OCI-LY3 (cell line): ENCODE measurements at regions not wholly inside any gene's neighbourhood (a gene's known extent, or its start where the extent isn't known, plus 50 kb on each side); places are given as distances from the start of the nearest gene placed in this dataset.
A peak's percentile ranks its signal among the peaks of the same experiment; 100 is the strongest.
"Not testable (repeated sequence)": the region's sequence is repeated elsewhere in the genome, so short reads cannot be mapped to it uniquely, and the experiment has no call there.

Experiments
- H2AFZ ChIP-seq: fragments of 200-600, 300-600 bp; shearing (Covaris generic); 2 replicates; pipeline ENCODE4 v1.6.0; 2014; ENCODE audit warnings: antibody characterized with exemption, low read depth, low read length
- H3K27ac ChIP-seq: fragments of 200-600, 300-600 bp; sonication (generic); 2 replicates; pipeline ENCODE4 v1.5.1; 2014; ENCODE audit warnings: mild to moderate bottlenecking, low read length, moderate library complexity, mixed read lengths
- H3K27me3 ChIP-seq: fragments of 200-600, 300-600 bp; sonication (generic); 2 replicates; pipeline ENCODE4 v1.6.1; 2014; ENCODE audit warnings: low read depth, low read length, mixed read lengths
- H3K36me3 ChIP-seq: fragments of 200-600, 300-600 bp; sonication (generic); replicated peaks from 2 replicates; pipeline ENCODE3; 2014; ENCODE audit warnings: low read depth, low read length, mixed read lengths
- H3K4me1 ChIP-seq: fragments of 300-600, 200-600 bp; sonication (generic); 2 replicates; pipeline ENCODE4 v1.6.1; 2014; ENCODE audit warnings: low read length, mixed read lengths
- H3K4me2 ChIP-seq: fragments of 200-600, 300-600 bp; sonication (generic); 2 replicates; pipeline ENCODE4 v1.6.1; 2014; ENCODE audit warnings: low read length, mixed read lengths
- H3K4me3 ChIP-seq: fragments of 300-600, 200-600 bp; sonication (generic); 2 replicates; pipeline ENCODE4 v1.5.1; 2014; ENCODE audit warnings: antibody characterized with exemption, mild to moderate bottlenecking, low read length, moderate library complexity
- H3K79me2 ChIP-seq: fragments of 300-600, 200-600 bp; shearing (Covaris generic); 2 replicates; pipeline ENCODE4 v1.6.1; 2014; ENCODE audit warnings: mild to moderate bottlenecking, low read length, mixed read lengths
- H3K9ac ChIP-seq: fragments of 300-600, 200-600 bp; shearing (Covaris generic); 2 replicates; pipeline ENCODE4 v1.6.0; 2014; ENCODE audit warnings: mild to moderate bottlenecking, low read length, moderate library complexity
- H3K9me3 ChIP-seq: fragments of 200-600, 300-600 bp; shearing (Covaris generic); 2 replicates; pipeline ENCODE4 v1.6.1; 2014; ENCODE audit warnings: low read length, mixed read lengths; ENCODE audit not compliant: insufficient read depth
- H4K20me1 ChIP-seq: fragments of 200-600, 300-600 bp; sonication (generic); 2 replicates; pipeline ENCODE4 v1.6.1; 2016; ENCODE audit warnings: low read length, mixed read lengths; ENCODE audit not compliant: insufficient read depth
- EZH2phosphoT487 ChIP-seq: fragments of 200-600 bp; shearing (Covaris generic); IDR thresholded peaks from 2 replicates; pipeline ENCODE4 v1.6.1; 2018; ENCODE audit warnings: antibody characterized with exemption, mixed run types, low read depth
- TF ChIP-seq, protein P1 (sequence below): fragments of 200-600, 300-600 bp; sonication (generic); IDR thresholded peaks from 2 replicates; pipeline ENCODE4 v1.5.1; 2014; ENCODE audit warnings: antibody characterized with exemption, low read length, low read depth

DNA sequence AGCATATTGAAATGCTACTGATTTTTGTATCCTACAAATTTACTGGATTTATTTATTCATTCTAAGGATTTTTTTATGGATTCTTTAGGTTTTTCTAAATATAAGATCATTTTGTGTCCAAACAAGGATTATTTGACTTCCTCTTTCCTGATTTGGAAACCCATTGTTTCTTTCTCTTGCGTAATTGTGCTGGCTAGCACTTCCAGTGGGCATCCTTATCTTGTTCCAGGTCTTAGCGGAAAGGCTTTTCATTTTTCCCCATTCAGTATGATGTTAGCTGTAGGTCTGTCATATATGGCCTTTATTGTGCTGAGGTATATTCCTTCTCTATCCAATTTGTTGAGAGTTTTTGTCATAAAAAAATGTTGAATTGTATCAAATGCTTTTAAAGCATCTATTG is 57.2 kb upstream of the RHOJ start:
- no peak overlapping the region for H3K27ac ChIP-seq
- no peaks in the 10 kb centered on the region for H3K4me1 ChIP-seq
- H3K9ac ChIP-seq: no peak overlapping the region
- no peak overlapping the region for H3K4me2 ChIP-seq
- H3K9me3 ChIP-seq: no peaks in the 10 kb centered on the region
- H3K36me3 ChIP-seq: no peaks in the 10 kb centered on the region
- no peak overlapping the region for H2AFZ ChIP-seq
- no peaks in the 10 kb centered on the region for H3K27me3 ChIP-seq
- no peaks in the 10 kb centered on the region for H3K79me2 ChIP-seq
- TF ChIP-seq, protein P1, sequence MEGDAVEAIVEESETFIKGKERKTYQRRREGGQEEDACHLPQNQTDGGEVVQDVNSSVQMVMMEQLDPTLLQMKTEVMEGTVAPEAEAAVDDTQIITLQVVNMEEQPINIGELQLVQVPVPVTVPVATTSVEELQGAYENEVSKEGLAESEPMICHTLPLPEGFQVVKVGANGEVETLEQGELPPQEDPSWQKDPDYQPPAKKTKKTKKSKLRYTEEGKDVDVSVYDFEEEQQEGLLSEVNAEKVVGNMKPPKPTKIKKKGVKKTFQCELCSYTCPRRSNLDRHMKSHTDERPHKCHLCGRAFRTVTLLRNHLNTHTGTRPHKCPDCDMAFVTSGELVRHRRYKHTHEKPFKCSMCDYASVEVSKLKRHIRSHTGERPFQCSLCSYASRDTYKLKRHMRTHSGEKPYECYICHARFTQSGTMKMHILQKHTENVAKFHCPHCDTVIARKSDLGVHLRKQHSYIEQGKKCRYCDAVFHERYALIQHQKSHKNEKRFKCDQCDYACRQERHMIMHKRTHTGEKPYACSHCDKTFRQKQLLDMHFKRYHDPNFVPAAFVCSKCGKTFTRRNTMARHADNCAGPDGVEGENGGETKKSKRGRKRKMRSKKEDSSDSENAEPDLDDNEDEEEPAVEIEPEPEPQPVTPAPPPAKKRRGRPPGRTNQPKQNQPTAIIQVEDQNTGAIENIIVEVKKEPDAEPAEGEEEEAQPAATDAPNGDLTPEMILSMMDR: no peak
- no peak for TF ChIP-seq EZH2phosphoT487
- no peak overlapping the region for H3K4me3 ChIP-seq
- no peaks in the 10 kb centered on the region for H4K20me1 ChIP-seq

DNA sequence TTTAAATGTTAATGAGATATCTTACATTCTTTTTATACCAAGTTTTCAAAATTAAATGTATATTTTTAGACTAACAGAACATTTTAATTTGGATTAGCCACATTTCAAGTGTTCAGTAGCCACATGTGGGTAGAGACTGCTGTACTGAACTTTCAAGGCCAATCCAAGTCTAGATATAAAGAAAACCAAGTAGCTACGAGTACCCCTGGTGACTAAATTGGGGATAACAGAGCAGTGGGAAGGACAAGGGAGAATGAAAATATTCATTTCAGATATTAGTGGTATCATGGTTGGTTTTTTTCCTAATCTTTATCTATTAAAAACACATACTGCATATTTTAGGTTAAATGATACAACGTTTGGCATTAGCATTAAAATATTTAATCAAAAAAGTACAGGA is 69.4 kb upstream of the RHOJ start:
- H3K36me3 ChIP-seq: no peaks in the 10 kb centered on the region
- no peaks in the 10 kb centered on the region for H3K27me3 ChIP-seq
- H2AFZ ChIP-seq: no peak overlapping the region
- H4K20me1 ChIP-seq: no peaks in the 10 kb centered on the region
- H3K27ac ChIP-seq: no peak overlapping the region
- no peak overlapping the region for H3K9ac ChIP-seq
- H3K4me1 ChIP-seq: no peaks in the 10 kb centered on the region
- no peak overlapping the region for H3K4me3 ChIP-seq
- H3K9me3 ChIP-seq: no peaks in the 10 kb centered on the region
- no peak overlapping the region for H3K4me2 ChIP-seq
- TF ChIP-seq, protein P1: peak; percentile 51
- TF ChIP-seq EZH2phosphoT487: no peak
- H3K79me2 ChIP-seq: no peaks in the 10 kb centered on the region

DNA sequence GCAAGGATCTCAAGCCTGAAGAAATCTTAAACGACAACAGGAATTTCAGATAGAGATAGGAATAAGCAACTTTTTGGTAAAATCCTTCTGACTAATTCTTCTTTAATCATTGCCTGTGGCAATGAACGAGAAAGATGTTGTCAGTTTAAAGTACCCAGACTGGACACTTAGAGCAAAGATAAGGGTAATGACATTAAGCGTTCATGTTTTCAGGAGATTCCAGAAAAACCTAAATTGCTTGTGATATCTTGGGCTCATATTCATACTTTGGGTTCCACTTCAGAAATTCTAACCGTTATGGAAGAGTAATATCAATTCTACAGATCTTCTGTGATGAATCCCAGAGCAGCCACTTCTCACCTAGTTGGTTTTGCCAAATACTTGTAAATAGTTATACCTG is 73.7 kb upstream of the RHOJ start:
- TF ChIP-seq, protein P1: no peak
- no peak for TF ChIP-seq EZH2phosphoT487
- Histone ChIP-seq H3K79me2 (no peaks in the 10 kb centered on the region), H3K4me2 (no peak overlapping the region), H3K27me3 (no peaks in the 10 kb centered on the region), H3K4me1 (no peaks in the 10 kb centered on the region), H3K4me3 (no peak overlapping the region), H2AFZ (no peak overlapping the region), H3K9me3 (no peaks in the 10 kb centered on the region), H3K9ac (no peak overlapping the region), H4K20me1 (no peaks in the 10 kb centered on the region), H3K27ac (no peak overlapping the region), H3K36me3 (no peaks in the 10 kb centered on the region)

DNA sequence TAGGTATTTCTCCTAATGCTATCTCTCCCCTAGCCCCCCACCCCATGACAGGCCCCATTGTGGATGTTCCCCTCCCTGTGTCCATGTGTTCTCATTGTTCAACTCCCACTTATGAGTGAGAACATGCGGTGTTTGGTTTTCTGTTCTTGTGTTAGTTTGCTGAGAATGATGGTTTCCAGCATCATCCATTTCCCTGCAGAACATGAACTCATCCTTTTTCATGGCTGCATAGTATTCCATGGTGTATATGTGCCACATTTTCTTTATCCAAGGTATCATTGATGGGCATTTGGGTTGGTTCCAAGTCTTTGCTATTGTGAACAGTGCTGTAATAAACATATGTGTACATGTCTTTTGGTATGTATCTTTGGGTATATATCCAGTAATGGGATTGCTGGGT is 61.2 kb upstream of the KCNH5 start:
- H3K79me2 ChIP-seq, H3K9me3 ChIP-seq: not testable (repeated sequence)

DNA sequence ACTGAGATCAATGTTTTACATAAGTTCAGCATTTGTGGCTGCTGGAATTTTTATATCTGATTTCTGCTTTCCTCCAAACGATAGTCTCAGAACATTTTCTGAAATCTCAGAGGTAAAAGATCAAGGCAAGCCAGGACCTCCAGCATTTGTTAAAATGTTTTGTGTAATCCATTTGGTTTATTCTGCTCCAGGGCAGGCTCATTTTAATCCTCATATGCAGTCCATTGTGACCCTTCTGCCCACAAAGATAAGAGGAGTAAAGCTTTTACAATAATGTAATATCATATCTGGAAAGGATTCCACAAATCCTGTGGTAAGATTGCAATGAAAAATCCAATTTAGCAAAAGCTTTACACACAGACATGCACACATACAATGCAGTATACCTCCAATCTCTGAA is 55.3 kb upstream of the KCNH5 start:
- no peak overlapping the region for H2AFZ ChIP-seq
- no peak overlapping the region for H3K4me2 ChIP-seq
- no peak overlapping the region for H3K4me3 ChIP-seq
- H3K27ac ChIP-seq: no peak overlapping the region
- H3K9ac ChIP-seq: no peak overlapping the region
- peaks cover 6% of the 10 kb centered on the region for H3K4me1 ChIP-seq
- H3K27me3 ChIP-seq: no peaks in the 10 kb centered on the region
- no peaks in the 10 kb centered on the region for H3K36me3 ChIP-seq
- H4K20me1 ChIP-seq: no peaks in the 10 kb centered on the region
- no peaks in the 10 kb centered on the region for H3K9me3 ChIP-seq
- no peaks in the 10 kb centered on the region for H3K79me2 ChIP-seq
- TF ChIP-seq, protein P1: no peak

More for the DNA sequence above, 61.2 kb upstream of the KCNH5 start:
- H3K27me3 ChIP-seq, H3K4me1 ChIP-seq, H2AFZ ChIP-seq, H3K4me2 ChIP-seq, H3K9ac ChIP-seq, H4K20me1 ChIP-seq, H3K36me3 ChIP-seq, H3K27ac ChIP-seq, H3K4me3 ChIP-seq: not testable (repeated sequence)
